ENCODE measurements at regions not wholly inside any gene's neighbourhood (a gene's known extent, or its start where the extent isn't known, plus 50 kb on each side); places are given as distances from the start of the nearest gene placed in this dataset.
"Not testable (repeated sequence)": the region's sequence is repeated elsewhere in the genome, so short reads cannot be mapped to it uniquely, and the experiment has no call there.

DNA sequence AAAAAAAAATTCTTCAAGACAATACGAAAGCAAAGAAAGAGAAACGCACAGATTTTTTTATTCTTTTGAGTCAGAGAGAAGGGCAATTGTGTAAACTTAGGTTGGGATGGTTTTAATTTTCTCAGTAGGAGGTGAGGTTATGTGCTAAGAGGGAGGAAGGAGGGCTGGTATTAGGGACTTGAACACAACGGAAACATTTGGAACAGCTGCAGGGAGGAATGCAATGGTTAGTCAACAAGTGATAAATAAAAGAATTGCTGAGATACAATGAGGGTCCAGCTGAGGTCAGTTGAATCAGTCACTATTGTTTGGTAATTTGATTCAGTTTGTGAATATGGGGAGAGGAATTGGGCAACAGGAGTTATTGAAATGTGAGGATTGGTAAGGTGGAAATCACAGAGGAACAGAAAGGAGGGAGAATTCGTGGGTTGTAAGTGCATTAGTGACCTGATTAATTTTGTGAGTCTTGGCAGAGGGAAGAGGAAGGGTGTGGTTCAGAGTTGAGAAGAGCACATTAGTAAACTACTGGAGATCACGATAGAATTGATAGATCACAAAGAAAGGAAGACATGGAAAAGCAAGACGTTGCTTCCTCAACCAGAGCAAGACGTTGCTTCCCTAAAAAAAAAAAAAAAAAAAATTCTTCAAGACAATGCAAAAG is 499.5 kb upstream of the SPRY2 start:
- DNase-seq (ENCODE audit: low read depth) = peak; percentile 94

DNA sequence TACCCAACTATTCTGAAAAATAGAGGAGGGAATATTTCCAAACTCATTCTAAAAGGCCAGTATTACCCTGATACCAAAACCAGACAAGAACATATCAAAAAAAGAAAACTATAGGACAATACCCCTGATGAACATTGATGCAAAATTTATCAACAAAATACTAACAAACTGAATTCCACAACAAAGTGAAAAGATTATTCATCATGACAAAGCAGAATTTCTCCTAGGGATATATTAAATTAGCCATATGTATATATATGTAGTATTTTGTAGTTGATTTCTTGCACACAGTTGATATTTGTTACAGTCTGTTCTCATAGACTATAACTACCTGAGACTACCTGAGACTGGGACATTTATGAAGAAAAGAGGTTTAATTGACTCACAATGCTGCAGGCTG is 495.0 kb upstream of the SPRY2 start:
- no peak for DNase-seq (ENCODE audit: low read depth)

DNA sequence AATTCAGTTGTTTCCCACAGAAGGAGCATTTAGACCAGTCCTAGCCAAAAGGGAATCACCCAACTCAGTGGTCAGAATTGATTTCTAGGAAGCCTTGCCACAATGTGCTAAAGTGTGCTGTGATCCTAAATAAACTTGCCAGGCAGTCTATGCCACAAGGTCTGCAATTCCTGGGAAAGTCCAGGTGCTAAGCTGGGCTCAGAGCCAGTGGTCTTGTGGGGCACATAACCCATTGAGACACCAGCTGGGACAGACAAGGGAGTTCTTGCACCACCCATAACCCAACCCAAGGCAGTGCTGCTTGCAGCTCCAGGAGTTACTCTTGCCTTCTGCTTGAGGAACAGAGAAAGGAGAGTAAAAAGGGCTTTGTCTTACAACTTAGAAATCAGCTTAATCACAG is 489.5 kb upstream of the SPRY2 start:
- DNase-seq (ENCODE audit: low read depth) = no peak

DNA sequence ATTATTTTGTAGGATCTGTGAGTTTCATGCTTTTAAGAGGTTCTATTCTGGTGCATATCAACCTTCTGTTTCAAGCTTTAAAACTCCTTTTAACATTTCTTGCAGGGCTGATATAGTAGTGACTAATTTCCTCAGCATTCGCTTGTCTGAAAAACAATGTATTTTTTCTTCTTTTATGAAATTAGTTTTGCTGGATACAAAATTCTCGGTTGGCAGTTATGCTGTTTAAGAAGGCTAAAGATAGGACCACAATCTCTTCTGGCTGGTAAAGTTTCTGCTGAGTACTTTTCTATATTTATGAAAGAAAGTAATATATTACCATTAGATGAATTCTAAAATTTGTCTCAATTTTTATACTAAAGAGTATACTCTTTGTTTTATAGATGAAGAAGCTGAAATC is 487.8 kb upstream of the SPRY2 start:
- DNase-seq (ENCODE audit: low read depth) = no peak

DNA sequence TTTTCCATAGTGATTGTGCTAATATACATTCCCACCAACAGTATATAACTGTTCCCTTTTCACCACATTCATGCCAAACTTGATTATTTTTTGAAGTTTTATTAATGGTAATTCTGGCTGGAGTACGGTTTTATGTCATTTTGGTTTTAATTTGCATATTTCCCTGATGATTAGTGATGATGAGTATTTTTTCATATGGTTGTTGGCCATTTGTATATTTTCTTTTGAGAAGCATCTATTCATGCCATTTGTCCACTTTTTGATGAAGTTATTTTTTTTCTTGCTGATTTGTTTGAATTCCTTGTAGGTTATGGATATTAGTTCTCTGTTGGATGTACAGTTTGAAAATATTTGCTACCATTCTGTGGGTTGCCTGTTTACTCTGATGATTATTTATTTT is 484.4 kb upstream of the SPRY2 start:
- no peak for DNase-seq (ENCODE audit: low read depth)

DNA sequence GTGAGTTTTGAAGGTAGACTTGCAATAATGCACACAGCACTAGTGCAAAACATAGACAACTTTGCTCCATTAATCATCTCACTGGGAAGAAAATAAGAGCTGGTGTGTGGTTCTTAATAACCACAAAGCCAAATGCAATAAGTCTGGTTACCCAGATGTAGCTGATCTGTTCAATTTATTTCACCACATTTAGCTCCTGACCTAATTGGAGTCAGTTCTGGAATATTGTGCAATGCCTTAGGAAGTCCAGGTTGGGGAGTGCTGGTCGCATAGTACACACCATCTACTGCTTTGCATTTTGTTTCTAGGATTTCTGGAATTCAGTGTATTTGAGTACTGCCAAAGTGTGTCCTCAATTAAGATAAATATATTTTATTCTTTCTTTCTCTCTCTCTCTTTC is 483.3 kb upstream of the SPRY2 start:
- no peak for DNase-seq (ENCODE audit: low read depth)

DNA sequence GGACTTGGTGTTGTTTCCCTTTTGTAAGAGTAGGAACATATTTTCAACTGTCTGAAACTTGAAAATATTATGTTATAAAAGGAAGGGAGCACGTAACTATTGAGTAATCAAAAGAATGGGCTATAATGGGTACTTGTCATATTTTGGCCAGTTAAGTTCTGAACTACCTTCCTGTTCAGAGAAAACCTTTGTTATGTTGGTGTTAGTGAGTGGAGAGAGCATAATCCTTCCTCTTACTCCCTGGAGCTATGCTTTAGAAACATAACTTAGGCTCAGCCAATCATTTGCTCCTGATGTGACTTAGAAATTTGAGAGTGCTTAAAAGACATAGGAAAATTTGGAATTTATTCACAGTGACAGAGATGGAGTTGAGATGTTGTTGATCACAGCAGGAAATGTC is 482.5 kb upstream of the SPRY2 start:
- DNase-seq (ENCODE audit: low read depth) = no peak

DNA sequence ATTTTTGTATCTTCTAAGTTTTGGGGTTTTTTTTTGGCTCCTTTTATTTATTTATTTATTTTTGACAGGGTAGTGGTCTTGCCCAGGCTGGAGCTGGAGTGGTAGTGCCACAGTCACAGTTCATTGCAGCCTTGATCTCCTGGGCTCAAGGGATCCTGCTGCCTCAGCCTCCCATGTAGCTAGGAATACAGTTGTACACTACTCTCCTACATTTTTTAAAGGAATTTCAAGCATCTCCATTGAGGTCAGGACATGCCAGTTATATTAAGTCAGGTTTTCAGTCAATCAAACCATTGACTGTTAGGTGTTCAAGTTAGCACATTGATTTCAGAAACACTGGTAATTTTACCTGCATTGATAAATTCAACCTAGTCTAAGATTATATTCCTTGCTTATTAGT is 480.5 kb upstream of the SPRY2 start:
- no peak for DNase-seq (ENCODE audit: low read depth)

DNA sequence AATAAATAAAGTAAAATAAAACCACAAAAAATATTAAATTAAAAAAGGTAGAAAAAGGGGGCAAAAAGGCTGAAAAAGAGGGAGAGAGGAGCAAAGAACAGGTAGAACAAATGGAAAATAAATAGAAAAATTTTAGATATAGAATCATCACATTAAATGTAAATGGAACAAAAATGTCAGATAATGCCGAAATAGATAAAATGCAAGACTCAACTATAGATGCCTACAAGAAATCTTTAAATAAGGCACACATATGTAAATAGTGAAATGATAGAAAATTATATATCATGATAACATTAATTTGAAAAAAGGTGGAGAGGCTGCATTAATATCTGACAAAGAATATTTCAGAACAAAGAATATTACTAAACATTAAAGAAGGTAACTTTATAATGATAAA is 477.1 kb upstream of the SPRY2 start:
- DNase-seq (ENCODE audit: low read depth) = no peak

DNA sequence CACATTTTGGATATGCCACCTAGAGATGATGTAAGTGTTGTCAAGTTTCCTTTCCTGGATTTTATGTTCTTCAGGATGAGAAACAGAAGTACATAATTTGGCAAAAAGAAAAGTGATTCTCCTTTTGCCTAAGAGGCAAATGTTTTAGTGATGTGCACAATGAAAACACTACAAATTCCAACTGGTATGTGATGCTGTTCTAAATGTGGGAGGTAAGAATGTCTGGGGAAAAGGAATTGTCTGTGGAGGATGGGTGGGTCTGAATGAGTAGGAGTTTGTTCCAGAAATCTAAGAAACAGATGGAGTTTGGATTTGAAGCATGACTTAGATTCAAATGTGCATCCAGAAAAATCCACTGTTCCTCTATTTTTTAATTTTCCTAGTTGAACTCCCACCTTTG is 473.6 kb upstream of the SPRY2 start:
- peak; percentile 67 for DNase-seq (ENCODE audit: low read depth)

DNA sequence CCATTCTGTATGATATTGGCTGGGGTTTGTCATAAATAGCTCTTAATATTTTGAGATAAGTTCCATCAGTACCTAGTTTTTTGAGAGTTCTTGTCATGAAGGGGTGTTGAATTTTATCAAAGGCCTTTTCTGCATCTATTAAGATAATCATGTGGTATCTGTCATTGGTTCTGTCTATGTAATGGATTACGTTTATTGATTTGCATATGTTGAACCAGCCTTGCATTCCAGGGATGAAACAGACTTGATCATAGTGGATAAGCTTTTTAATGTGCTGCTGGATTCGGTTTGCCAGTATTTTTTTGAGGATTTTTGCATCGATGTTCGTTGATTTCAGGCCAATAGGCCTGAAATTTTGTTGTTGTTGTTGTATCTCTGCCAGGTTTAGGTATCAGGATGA is 469.4 kb upstream of the SPRY2 start:
- not testable (repeated sequence) for DNase-seq (ENCODE audit: low read depth)

DNA sequence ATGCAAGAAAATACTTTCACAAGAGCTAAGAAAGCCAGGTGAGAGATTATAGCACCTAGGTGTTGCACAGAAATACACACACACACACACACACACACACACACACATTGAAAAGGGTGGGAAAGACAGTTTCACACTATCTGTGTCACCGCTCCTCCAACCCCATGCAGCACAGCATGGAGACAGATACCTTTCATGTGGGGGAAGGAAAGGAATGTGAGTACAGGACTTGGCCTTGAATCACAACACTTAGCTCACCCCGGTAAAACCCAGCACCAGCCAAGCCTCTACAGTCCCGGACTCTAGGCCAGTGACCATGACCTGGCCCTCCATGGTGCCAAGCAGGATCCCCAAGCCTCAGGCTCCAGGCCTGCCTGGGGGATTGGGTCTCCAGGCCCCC is 462.0 kb upstream of the SPRY2 start:
- DNase-seq (ENCODE audit: low read depth) = no peak

DNA sequence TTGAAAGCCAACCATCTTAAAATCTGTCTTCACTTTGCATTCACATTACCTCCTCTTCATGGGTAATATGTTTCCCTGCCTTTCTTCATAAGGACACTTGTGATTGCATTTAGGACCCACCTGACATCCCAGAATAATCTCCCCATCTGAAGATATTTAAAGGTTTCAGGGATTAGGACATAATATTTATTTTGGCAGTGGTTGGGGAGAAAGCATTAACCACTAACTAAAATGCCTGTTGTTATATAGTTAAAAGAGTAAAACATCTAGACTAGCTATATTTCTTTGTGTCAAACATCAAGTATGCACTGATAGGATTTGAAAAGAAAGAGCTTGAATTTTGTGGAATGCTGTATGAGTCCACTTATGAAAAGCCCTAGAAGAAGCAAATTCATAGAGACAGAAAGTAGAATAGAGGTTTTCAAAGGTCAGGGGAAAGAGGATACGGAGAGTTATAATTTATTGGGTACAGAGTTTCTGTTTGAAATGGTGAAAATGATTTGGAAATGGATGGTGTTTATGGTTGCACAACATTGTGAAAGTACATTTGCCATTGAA is 457.7 kb upstream of the SPRY2 start:
- DNase-seq (ENCODE audit: low read depth) = no peak

DNA sequence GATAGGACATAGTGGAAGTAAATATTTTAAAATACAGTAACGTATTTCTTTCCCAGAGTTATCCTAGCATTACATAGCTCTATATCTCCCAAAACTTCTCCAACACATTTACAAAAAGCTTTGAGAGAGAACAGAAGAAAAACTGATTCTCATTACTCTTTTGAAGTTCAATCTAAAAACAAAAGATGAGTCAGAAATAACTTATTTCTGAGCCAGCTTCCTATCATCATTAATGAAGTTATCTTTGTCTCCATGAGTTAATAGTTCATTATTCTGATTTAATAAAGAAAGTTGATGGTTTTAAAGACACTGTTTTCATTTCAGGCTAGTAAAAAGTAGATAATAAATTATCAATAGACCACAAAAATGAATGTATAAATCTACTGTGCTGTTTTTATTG is 446.7 kb upstream of the SPRY2 start:
- DNase-seq (ENCODE audit: low read depth) = no peak

DNA sequence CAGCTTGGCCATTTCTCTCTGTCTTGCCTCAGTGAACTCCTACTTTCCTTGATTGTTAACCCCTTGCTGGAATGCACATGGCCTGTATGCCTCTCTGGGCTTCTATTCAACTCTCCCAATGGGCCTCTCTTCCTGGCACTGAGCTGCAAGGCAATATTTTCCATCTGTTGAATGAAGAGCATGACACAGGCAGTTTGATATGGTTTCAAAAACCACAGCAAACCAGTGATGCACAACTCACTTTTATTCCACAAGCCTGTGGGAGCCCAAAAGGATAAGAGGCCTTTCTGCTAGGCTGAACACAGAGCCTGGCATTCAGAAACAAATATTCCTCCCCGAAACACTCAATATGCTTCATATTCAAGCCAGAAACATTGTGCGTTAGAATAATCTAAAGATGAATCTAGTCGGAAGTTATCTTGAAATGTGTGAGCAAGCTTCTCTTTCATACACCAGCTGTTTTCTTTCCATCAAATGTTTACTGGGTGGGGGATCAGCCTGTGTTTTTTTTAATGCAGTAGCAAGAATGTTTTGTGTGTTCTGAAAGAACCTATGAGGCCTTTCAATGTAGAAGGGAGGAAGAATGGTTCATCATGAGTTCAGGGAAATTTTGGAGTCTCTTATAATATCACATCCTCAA is 443.1 kb upstream of the SPRY2 start:
- peak; percentile 28 for DNase-seq (ENCODE audit: low read depth)

DNA sequence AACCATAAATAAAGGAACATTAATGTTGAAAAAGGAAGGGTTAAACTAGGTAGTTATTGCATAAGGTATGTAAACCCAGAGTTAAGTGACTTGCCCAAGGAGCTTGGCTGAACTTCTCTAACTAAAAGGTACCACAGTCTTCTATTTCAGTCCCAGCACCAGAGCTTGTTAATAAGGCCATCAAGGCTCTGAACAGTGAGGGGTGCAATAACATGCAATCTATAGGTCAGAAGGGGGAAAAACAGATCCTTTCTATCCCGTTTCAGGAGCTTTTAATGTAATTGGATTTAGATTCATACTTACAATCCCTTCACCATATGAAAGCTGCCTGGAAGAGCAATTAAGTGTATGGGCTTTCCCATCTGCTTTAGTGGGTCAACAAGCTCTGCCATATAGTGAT is 441.5 kb upstream of the SPRY2 start:
- no peak for DNase-seq (ENCODE audit: low read depth)

DNA sequence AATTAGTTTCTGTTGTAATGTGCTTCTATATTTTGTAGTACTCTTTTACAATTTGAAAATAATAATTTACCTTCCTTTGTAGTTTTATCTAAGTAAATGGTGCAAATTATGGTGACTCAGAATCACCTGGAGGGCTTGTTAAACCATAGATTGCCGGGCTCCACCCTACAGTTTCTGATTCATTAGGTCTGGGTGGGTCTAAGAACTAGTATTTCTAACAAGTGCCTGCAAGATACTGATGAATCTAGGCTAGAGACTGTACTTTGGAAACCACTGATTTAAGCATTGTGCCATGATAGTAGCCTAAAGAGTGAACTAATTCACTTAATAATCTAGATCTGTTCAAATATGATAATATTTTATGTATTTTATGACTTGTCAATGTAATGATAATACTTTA is 437.4 kb upstream of the SPRY2 start:
- DNase-seq (ENCODE audit: low read depth) = no peak

DNA sequence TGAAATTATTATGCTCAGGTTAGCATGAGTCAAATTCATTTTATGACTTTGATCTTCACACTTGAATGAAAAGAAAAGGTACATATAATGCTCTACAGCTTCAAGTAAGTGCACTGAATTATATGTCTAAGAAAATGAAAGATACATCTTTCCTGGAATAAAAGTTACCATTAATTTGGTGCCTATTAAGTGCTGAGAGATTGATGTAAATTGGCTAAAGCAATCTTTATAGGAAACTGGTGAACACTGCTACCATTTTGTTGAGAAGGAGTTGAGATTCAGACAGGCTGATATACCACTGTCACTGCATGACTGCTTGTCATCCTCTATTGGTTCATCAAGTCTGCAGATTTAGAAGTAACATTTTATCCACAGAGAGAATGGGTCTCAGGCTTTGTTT is 416.8 kb upstream of the SPRY2 start:
- no peak for DNase-seq (ENCODE audit: low read depth)

DNA sequence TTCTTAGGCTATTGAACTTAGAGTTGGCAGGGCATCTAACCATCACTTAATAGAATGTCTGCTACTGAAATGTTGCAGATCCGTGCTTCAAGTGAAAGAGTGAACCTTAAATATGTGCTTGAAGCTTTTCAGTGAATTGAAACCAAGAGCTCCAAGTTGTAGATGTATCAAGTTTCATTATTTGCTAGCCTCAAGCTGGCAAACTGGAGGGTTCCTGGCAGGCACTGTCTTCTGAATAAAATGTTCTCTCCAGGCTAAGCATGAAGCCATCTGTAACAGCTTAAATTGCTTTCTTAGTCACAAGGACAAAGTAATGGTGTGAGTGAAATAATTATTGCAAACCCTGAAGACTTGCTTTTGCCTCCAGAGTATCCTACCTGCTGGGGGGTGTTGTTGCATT is 415.0 kb upstream of the SPRY2 start:
- DNase-seq (ENCODE audit: low read depth) = no peak

DNA sequence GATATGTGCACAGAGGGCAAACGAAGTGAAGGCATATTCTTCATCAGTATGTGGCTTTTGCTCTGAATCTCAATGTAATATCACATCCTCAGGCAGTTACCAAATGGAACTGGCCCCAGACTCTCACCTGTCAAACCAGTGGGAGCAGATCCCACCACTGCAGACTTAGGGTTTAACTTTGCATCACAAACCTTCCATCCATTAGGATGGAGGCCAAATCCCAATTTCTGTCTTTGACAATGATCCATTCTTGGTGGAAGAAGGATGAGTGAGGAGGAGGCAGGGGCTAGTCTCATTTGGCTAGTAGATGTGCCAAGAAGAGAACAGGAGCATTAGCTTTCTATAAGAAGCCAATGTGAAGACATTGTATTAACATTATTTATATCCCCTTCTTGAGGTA is 413.5 kb upstream of the SPRY2 start:
- no peak for DNase-seq (ENCODE audit: low read depth)

DNA sequence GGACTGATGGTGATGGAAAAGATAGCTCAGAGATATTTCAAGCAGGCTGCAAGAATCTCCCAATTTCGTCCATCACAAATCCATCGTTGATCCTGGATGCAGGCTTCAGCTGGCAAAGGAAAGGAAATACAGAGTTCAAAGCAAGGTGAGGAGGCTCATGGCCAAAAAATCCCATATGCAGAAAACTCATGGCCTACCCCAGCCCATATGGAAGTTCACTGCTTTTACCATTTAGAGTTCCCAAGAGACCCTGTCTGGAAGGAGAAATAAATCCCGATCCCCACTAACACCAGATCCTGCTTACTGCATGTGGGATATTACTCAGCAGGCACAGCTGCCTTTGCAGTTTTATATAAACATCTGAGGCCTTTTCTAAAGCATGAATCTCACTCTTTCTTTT is 412.9 kb upstream of the SPRY2 start:
- DNase-seq (ENCODE audit: low read depth) = peak; percentile 47

DNA sequence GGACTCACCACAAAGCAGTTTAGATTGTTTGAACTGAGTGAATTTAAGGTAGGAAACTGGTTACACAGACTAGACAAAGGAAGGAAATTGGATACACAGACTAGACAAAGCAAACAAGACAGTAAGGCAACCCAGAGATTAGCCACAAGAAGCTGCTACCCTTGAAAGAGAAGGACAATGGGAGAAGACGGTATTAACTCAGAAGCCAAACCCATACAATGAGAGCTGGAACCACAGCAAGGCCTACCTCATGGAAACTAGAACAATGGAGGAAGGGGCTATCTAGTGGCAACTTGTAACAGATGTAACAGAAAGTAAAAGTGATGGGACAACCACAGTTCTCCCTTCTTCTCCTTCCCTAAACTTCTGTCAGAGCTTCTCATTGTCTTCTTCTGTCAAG is 410.9 kb upstream of the SPRY2 start:
- no peak for DNase-seq (ENCODE audit: low read depth)

DNA sequence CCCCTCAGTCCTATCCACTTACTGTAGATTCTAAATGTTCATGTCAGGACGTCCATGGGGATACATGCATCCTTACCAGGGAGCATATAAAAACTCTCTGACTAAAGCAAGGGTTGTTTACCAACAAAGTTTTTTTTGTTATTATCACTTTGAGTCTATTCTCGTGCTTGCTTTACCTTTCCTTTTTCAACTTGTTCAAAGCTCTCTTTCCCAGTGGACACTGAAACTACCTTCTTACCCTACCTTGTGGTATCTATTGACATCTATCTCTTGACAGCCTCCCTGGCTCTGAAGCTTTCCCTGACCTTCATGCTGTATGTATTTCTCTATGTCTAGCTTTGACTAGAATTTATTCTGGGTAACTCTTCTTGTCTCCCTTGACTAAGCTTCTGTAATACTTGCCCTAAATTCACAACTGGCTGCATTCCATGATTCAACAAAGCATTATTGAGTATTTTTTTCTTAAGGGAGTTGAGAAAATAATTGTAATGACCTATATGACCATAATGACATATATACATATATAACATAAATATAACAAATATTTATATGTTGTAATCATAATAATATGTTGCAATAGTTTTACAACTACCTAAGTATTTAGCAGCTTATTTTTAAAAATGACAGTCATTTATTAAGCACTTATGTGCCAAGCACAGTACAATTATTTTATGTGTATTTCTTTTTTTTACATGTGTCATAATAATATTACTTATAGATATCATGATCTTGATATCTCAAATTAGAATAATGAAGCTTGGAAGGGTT is 403.4 kb upstream of the SPRY2 start:
- DNase-seq (ENCODE audit: low read depth) = no peak

Measured in forelimb muscle (tissue), 1 donor.